KOPT-K1 (cell line): ENCODE measurements at regions not wholly inside any gene's neighbourhood (a gene's known extent, or its start where the extent isn't known, plus 50 kb on each side); places are given as distances from the start of the nearest gene placed in this dataset.
"Not testable (repeated sequence)": the region's sequence is repeated elsewhere in the genome, so short reads cannot be mapped to it uniquely, and the experiment has no call there.

ENCODE experiments used
- H3K27ac ChIP-seq: fragments of 200-600 bp; sonication (generic); 2 replicates; pipeline ENCODE4 v1.5.1; 2016; ENCODE audit warnings: antibody characterized with exemption, mild to moderate bottlenecking, low read depth, low read length; ENCODE audit not compliant: poor library complexity, severe bottlenecking
- H3K36me3 ChIP-seq: fragments of 200-600 bp; sonication (generic); 2 replicates; pipeline ENCODE4 v1.5.1; 2017; ENCODE audit warnings: antibody characterized with exemption, mild to moderate bottlenecking, low read length, moderate library complexity; ENCODE audit not compliant: insufficient read depth
- H3K9me3 ChIP-seq: fragments of 200-600 bp; sonication (generic); 2 replicates; pipeline ENCODE4 v1.5.1; 2017; ENCODE audit warnings: antibody characterized with exemption, low read length, mild to moderate bottlenecking; ENCODE audit not compliant: insufficient read depth, poor library complexity, severe bottlenecking

GRCh38 chr20:29516847-29517246 is 1740.6 kb upstream of the DEFB115 start:
- not testable (repeated sequence) for H3K27ac ChIP-seq, H3K36me3 ChIP-seq, H3K9me3 ChIP-seq

- not testable (repeated sequence) for H3K36me3 ChIP-seq, H3K27ac ChIP-seq, H3K9me3 ChIP-seq
Observed at GRCh38 chr20:29519610-29520241, 1737.7 kb upstream of the DEFB115 start.

DNA sequence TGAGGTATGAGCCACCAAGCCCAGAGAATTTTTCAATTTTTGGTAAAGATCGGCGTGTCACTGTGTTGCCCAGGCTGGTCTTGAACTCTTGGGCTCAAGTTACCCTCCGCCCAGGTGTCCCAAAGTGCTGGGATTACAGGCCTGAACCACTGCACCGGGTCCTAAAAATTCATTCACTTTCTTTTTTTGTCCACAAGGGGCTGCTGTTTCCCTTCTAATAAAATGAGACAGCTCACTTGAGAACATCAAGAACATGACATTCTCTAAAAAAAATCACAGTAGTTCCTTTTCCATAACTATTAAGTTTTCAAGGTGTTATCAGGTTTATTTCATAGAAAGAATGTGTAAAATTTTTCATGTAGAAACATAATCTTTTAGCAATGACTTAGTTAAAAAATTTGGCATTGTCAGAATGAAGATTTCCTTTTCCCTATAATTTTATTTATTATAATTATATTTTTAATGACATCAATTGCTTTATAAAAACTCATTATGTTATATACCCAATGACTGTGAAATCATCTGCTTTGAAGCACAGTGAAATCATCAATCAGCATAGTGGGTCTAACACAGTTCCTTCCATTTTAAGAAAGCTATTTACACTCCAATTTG is 1723.8 kb upstream of the DEFB115 start:
- not testable (repeated sequence) for H3K36me3 ChIP-seq, H3K9me3 ChIP-seq, H3K27ac ChIP-seq

DNA sequence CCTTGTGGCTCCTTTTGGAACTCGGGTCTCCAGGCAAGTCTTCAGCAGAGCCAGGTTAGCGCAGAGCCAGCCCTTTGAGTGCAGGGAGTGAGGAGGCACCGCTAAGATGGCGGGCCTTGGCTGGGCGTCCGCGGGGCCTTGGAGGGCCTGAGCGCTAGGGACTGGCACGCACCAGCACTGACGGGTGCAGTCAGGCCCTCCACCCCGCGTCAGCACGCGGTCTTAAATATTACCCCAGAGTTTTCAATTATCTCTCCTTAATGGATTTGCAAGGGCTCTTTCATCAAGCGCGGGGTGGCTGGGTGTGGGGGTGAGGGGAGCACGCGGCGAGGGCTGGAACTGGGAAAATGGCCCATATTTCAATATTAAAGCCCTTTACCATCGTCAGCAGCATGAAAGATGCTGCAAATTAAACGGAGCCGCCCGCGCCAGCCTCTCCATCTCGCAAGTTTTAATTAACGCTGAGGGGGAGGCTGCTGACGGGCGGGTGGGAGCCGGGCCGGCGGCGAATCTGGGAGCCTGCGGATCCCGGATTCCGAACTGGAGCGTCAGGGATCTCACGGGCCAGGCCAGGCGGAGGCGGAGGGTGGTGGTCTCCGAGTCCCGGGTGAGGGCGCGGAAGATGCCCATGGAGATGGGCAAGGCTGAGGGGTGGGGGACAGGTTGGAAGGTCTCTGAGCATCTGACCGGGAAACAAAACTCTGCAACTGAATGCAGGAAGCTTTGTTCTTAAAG is 1690.4 kb upstream of the DEFB115 start:
- not testable (repeated sequence) for H3K27ac ChIP-seq, H3K9me3 ChIP-seq, H3K36me3 ChIP-seq

- H3K36me3 ChIP-seq, H3K27ac ChIP-seq, H3K9me3 ChIP-seq: not testable (repeated sequence)
Observed at GRCh38 chr20:29567671-29568070, 1689.8 kb upstream of the DEFB115 start.

- not testable (repeated sequence) for H3K27ac ChIP-seq, H3K9me3 ChIP-seq, H3K36me3 ChIP-seq
Observed at GRCh38 chr20:29570126-29570525, 1687.3 kb upstream of the DEFB115 start.

- not testable (repeated sequence) for H3K27ac ChIP-seq, H3K36me3 ChIP-seq, H3K9me3 ChIP-seq
Observed at GRCh38 chr20:29589530-29589929, 1667.9 kb upstream of the DEFB115 start.

DNA sequence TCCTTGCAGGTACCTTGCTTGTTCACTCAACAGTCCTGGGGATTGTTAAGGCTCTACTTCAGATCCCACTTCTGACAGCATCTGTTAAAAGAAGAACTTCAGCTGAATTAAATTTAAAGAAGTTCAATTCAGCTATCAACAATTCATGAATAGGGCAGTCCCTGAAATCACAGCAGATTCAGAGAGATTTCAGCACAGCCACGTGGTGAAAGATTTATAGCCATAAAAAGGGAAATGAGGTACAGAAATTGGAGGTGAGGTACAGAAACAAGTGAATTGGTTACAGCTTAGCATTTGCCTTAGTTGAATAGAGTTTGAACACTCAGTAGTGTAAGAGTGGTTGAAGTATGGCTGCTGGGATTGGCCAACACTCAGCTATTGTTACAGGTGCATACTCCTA is 1653.3 kb upstream of the DEFB115 start:
- H3K27ac ChIP-seq, H3K9me3 ChIP-seq, H3K36me3 ChIP-seq: not testable (repeated sequence)

DNA sequence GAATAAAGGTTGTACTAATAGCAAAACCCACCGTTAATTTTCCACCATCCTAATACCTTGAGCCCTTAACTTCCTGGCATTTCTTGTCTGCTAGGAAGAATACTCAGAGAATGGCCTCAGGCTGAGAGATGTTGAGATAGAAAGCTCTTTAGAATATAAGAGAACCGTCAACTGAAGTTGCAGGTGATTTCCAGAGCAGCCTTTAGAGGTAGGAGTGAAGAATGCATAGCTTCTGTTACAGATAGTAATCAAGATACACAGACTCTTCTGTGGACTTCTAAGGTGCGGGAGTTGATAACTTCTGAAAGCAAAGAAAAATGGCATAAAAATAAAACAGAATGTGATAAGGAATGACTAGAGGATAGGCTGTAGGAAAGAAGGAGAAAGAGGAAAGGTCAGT is 1651.3 kb upstream of the DEFB115 start:
- H3K27ac ChIP-seq, H3K9me3 ChIP-seq, H3K36me3 ChIP-seq: not testable (repeated sequence)

GRCh38 chr20:29629395-29629794 is 1628.1 kb upstream of the DEFB115 start:
- Histone ChIP-seq H3K27ac (peak overlapping the region; percentile 46), H3K9me3 (peaks cover 11% of the 10 kb centered on the region)
- H3K36me3 ChIP-seq = not testable (repeated sequence)
